ENCODE measurements at regions not wholly inside any gene's neighbourhood (a gene's known extent, or its start where the extent isn't known, plus 50 kb on each side); places are given as distances from the start of the nearest gene placed in this dataset.

DNA sequence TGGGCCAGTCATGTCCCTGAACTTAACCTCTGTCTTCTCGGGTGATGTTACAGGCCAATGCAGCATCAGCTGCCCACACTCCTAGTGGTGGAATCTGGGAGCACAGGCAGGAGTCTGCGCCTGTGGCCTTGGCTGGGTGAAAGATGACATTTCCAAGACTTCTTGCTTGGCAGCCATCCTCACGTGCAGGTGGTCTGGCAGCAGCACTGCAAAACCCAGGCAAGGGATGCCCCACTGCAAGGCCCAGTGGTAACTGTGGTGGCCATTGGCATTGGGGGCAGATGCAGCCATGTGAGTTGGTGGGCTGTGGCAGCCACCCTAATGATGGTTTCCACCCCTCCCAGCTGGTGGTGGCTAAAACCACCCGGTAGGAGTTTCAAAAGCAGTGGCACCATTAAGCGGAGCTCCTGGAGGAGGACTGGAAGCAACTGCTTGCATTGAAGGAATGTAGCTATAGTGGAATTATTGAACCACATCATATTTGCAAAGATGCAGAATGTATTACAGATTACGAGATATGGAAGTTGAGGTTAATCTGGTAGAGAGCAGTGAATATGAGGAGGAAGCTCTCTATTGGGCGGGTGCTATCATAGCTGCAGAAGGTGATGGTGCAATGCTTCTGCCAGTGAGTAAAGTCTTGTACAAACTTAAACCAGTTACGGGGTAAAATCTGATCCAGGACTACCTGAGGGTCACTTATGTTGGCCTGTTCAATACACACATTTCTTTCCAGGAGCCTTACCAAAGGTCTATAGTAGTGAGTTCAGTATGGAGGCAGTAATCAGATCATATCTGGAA is 120.7 kb upstream of the TOP3B start:
- peak; percentile 13 for DNase-seq (ENCODE audit: low read depth)
- TF ChIP-seq, protein P1, sequence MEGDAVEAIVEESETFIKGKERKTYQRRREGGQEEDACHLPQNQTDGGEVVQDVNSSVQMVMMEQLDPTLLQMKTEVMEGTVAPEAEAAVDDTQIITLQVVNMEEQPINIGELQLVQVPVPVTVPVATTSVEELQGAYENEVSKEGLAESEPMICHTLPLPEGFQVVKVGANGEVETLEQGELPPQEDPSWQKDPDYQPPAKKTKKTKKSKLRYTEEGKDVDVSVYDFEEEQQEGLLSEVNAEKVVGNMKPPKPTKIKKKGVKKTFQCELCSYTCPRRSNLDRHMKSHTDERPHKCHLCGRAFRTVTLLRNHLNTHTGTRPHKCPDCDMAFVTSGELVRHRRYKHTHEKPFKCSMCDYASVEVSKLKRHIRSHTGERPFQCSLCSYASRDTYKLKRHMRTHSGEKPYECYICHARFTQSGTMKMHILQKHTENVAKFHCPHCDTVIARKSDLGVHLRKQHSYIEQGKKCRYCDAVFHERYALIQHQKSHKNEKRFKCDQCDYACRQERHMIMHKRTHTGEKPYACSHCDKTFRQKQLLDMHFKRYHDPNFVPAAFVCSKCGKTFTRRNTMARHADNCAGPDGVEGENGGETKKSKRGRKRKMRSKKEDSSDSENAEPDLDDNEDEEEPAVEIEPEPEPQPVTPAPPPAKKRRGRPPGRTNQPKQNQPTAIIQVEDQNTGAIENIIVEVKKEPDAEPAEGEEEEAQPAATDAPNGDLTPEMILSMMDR (conservative IDR thresholded peaks at IDR 0.05; ENCODE audit: low read depth, low read length) = peak; percentile 64

DNA sequence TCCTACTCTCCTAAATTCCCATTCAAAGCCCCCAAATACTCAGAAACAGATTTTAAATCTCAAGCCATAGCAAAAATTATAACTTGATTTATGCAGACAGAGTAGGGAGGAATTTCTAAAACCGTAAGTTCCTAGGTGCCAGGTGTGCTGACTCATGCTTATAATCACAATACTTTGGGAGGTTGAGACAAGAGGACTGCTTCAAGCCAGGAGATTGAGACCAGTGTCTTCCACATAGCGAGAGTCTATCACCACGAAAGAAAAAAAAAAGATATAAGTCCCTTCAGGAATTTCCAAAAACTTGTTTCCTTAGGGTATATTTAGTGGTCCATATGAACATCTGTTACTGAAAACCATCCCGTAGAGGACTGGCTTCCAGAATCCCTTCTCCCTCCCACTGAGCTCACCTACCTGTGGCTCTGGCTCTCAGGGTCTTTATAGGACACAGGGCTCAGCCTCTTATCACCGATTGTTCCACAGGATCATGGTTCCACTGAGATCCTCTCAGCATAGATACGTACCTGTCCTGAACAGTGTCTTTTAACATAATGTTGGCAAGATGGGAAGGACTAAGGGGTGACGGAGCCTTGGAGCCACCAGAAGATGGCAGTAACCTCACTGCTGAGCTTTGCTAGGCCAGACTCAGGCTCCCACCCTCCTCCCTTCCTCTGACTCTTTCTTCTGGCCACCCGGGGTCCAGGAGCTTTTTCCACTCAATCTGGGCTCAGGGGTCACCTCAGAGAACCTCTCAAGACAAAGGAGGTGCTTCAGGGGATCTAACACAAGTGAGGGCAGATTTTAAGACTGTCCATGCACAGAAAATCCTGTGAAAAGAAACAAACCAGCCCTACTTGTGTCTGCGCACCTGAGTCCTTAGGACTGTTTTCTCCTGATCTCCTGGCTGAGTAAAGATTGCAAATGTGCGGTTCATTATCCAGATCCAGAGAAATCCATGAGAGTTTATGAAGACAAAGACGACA is 117.5 kb upstream of the TOP3B start:
- DNase-seq (ENCODE audit: low read depth) = peak; percentile 49
- H3K4me3 ChIP-seq (ENCODE audit: low read depth, low read length) = no peak overlapping the region
- TF ChIP-seq, protein P1 (conservative IDR thresholded peaks at IDR 0.05; ENCODE audit: low read depth, low read length) = peak; percentile 68

More for the DNA sequence above, 120.7 kb upstream of the TOP3B start:
- H3K4me3 ChIP-seq (ENCODE audit: low read depth, low read length) = no peak overlapping the region

DNA sequence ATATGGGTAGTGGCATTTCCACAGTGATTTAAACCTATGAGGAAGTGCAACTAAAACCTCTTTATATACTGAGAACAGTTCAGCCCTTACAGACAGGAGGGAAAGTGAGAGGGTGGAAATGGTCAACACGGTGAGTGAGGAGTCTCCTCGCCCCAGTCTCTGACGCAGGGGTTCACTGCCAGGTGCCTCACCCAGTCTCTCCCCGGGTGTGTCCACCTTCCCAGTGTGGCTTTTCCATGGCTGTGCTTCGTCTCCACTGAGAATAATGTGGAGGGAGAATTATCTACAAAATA is 116.6 kb upstream of the TOP3B start:
- H3K4me3 ChIP-seq (ENCODE audit: low read depth, low read length) = no peak overlapping the region
- no peak for DNase-seq (ENCODE audit: low read depth)
- TF ChIP-seq, protein P1 (conservative IDR thresholded peaks at IDR 0.05; ENCODE audit: low read depth, low read length) = no peak

GRCh38 chr22:22098457-22099193 is 116.0 kb upstream of the TOP3B start:
- DNase-seq (ENCODE audit: low read depth) = no peak
- TF ChIP-seq, protein P1 (conservative IDR thresholded peaks at IDR 0.05; ENCODE audit: low read depth, low read length) = no peak
- no peak overlapping the region for H3K4me3 ChIP-seq (ENCODE audit: low read depth, low read length)

GRCh38 chr22:22097727-22098228 is 115.2 kb upstream of the TOP3B start:
- DNase-seq (ENCODE audit: low read depth) = no peak
- H3K4me3 ChIP-seq (ENCODE audit: low read depth, low read length) = no peak overlapping the region
- TF ChIP-seq, protein P1 (conservative IDR thresholded peaks at IDR 0.05; ENCODE audit: low read depth, low read length) = no peak

DNA sequence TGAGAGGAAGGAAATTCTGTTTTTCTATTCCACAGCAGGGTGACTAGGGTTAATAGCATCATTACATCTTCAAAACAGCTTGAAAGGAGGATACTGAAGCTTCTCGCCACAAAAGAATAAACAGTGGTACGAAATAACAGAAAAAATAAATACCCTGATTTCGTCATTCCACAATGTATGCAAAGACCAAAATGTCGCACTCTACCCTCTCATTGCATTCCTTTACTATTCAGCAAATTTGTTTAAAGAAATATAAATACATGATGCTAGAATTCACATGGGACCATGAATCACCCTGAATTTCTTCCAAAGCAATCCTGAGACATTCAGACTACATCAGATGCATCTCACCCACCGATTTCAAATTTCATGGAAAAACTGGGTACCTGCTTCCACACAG is 112.3 kb upstream of the TOP3B start:
- peak; percentile 37 for DNase-seq (ENCODE audit: low read depth)
- TF ChIP-seq, protein P1 (conservative IDR thresholded peaks at IDR 0.05; ENCODE audit: low read depth, low read length) = no peak
- no peak overlapping the region for H3K4me3 ChIP-seq (ENCODE audit: low read depth, low read length)

Data from choroid plexus epithelial cell (primary cell).